Neuronal stem cell (in vitro differentiated cells): ENCODE measurements at regions not wholly inside any gene's neighbourhood (a gene's known extent, or its start where the extent isn't known, plus 50 kb on each side); places are given as distances from the start of the nearest gene placed in this dataset.

ENCODE experiments used
- DNase-seq: peaks from one replicate; pipeline ENCODE4 v3.0.0-alpha.2; 2013; ENCODE audit warnings: low spot score
- H2AFZ ChIP-seq: one replicate; pipeline ENCODE4 v1.6.1; 2013; ENCODE audit warnings: mild to moderate bottlenecking, low read length, inconsistent platforms
- H2AK5ac ChIP-seq: 2 replicates; pipeline ENCODE4 v1.6.1; 2013; ENCODE audit warnings: low read depth, mild to moderate bottlenecking, inconsistent platforms, low read length, moderate library complexity, mixed read lengths
- H2BK120ac ChIP-seq: 2 replicates; pipeline ENCODE4 v1.6.1; 2013; ENCODE audit warnings: low read depth, mild to moderate bottlenecking, inconsistent platforms, low read length, moderate library complexity, mixed read lengths
- H2BK12ac ChIP-seq: one replicate; pipeline ENCODE4 v1.6.1; 2013; ENCODE audit warnings: low read length, inconsistent platforms
- H2BK15ac ChIP-seq: 2 replicates; pipeline ENCODE4 v1.6.1; 2013; ENCODE audit warnings: mild to moderate bottlenecking, low read length, inconsistent platforms, mixed read lengths
- H2BK5ac ChIP-seq: one replicate; pipeline ENCODE4 v1.6.1; 2013; ENCODE audit warnings: inconsistent platforms, mild to moderate bottlenecking, low read length, moderate library complexity
- H3K14ac ChIP-seq: one replicate; pipeline ENCODE4 v1.6.1; 2013; ENCODE audit warnings: low read length, inconsistent platforms
- H3K18ac ChIP-seq: 2 replicates; pipeline ENCODE4 v1.6.1; 2013; ENCODE audit warnings: low read length, inconsistent platforms
- H3K23ac ChIP-seq: 2 replicates; pipeline ENCODE4 v1.6.1; 2013; ENCODE audit warnings: low read depth, mild to moderate bottlenecking, mixed read lengths, low read length, inconsistent platforms; ENCODE audit not compliant: poor library complexity
- H3K27ac ChIP-seq: replicated peaks from 3 replicates; pipeline ENCODE4 v1.5.1; 2013; ENCODE audit warnings: low read length, inconsistent platforms
- H3K27me3 ChIP-seq, 3 experiments: 2 replicates each; pipeline ENCODE4 v1.6.1; 2013; ENCODE audit warnings: low read length in 3 of 3, mild to moderate bottlenecking in 2 of 3, inconsistent platforms in 1 of 3, low read depth in 1 of 3, mixed read lengths in 1 of 3, moderate library complexity in 1 of 3; ENCODE audit not compliant: control insufficient read depth in 3 of 3, insufficient read depth in 3 of 3
- H3K36me3 ChIP-seq, 2 donors: replicated peaks in 1 of 2; 2 replicates each; pipeline ENCODE4 v1.6.1; 2013; ENCODE audit warnings: low read length in 2 of 2; ENCODE audit not compliant: control insufficient read depth in 2 of 2, insufficient read depth in 2 of 2
- H3K4ac ChIP-seq: 2 replicates; pipeline ENCODE4 v1.6.1; 2013; ENCODE audit warnings: inconsistent platforms, mild to moderate bottlenecking, low read length, moderate library complexity
- H3K4me1 ChIP-seq, 2 donors: 1 replicate in 1 of 2; 2 replicates in 1 of 2; pipeline ENCODE4 v1.6.1; 2013; ENCODE audit warnings: low read length in 2 of 2, low read depth in 1 of 2; ENCODE audit not compliant: control insufficient read depth in 2 of 2, insufficient read depth in 1 of 2
- H3K4me2 ChIP-seq: one replicate; pipeline ENCODE4 v1.6.1; 2013; ENCODE audit warnings: mild to moderate bottlenecking, low read length, inconsistent platforms; ENCODE audit not compliant: insufficient read depth, poor library complexity, severe bottlenecking
- H3K4me3 ChIP-seq, 2 donors: 2 replicates each; pipeline ENCODE4 v1.5.1; 2013; ENCODE audit warnings: low read length in 2 of 2, mild to moderate bottlenecking in 2 of 2, inconsistent platforms in 1 of 2, moderate library complexity in 1 of 2
- H3K79me1 ChIP-seq: one replicate; pipeline ENCODE4 v1.6.1; 2013; ENCODE audit warnings: low read depth, mild to moderate bottlenecking, inconsistent platforms, low read length, moderate library complexity
- H3K9ac ChIP-seq: one replicate; pipeline ENCODE4 v1.6.1; 2013; ENCODE audit warnings: mild to moderate bottlenecking, low read depth, low read length, inconsistent platforms; ENCODE audit not compliant: poor library complexity
- H3K9me3 ChIP-seq, 2 donors: replicated peaks in 1 of 2; 2 replicates each; pipeline versions ENCODE3 to v1.6.1; 2013; ENCODE audit warnings: low read length in 2 of 2, mild to moderate bottlenecking in 2 of 2, inconsistent platforms in 1 of 2, low read depth in 1 of 2, mixed read lengths in 1 of 2, moderate library complexity in 1 of 2; ENCODE audit not compliant: control insufficient read depth in 2 of 2, insufficient read depth in 1 of 2
- H4K8ac ChIP-seq: one replicate; pipeline ENCODE4 v1.6.1; 2013; ENCODE audit warnings: low read depth, mild to moderate bottlenecking, inconsistent platforms, low read length, moderate library complexity
- H4K91ac ChIP-seq: one replicate; pipeline ENCODE4 v1.6.1; 2013; ENCODE audit warnings: low read length, low read depth, mild to moderate bottlenecking, inconsistent platforms; ENCODE audit not compliant: poor library complexity
- WGBS, 2 donors: extraction: QIAGEN DNeasy Blood & Tissue Kit; methylation state at CpG; one replicate each; pipeline ENCODE4 v1.1.7; 2013; ENCODE audit warnings: missing lambda C conversion rate in 2 of 2, mixed read lengths in 1 of 2; ENCODE audit not compliant: insufficient read length in 2 of 2, insufficient replicate concordance in 1 of 2; ENCODE audit errors: extremely low coverage in 2 of 2; 5-methylcytosine and 5-hydroxymethylcytosine counted together

DNA sequence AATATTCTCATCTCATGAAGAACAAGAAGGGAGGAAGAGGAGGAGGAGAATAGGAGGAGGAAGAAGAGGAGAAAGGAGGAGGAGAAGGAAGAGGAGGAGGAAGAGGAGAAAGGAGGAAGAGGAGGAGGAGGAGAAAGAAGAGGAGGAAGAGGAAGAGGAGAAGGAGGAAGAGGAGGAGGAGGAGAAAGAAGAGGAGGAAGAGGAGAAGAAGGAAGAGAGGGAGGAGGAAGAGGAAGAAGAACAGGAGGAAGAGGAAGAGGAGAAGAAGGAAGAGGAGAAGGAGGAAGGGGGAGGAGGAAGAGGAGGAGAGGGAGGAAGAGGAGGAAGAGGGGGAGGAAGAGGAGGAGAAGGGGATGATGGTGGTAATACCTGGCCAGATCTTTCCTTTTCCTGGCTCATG, 70.0 kb upstream of the PTPRM start:
- H2BK5ac ChIP-seq: no peak overlapping the region
- DNase-seq: no peak
- no peak overlapping the region for H2AFZ ChIP-seq
- H2BK12ac ChIP-seq: no peak overlapping the region
- no peak overlapping the region for H3K9ac ChIP-seq
- H2AK5ac ChIP-seq: no peak overlapping the region
- no peak overlapping the region for H3K4me2 ChIP-seq
- H4K8ac ChIP-seq: no peak overlapping the region
- H3K4me1 ChIP-seq: peaks cover 0 to under 1% of the 10 kb centered on the region in 2 donors
- H3K18ac ChIP-seq: no peak overlapping the region
- H3K9me3 ChIP-seq: no peaks in the 10 kb centered on the region
- H2BK120ac ChIP-seq: no peak overlapping the region
- H4K91ac ChIP-seq: no peak overlapping the region
- no peak overlapping the region for H3K4ac ChIP-seq
- H3K36me3 ChIP-seq: no peaks in the 10 kb centered on the region
- no peak overlapping the region for H3K4me3 ChIP-seq
- H2BK15ac ChIP-seq: no peak overlapping the region
- no peak overlapping the region for H3K14ac ChIP-seq
- no peak overlapping the region for H3K23ac ChIP-seq
- H3K27me3 ChIP-seq: no peaks in the 10 kb centered on the region
- H3K27ac ChIP-seq: no peak overlapping the region
- no peaks in the 10 kb centered on the region for H3K79me1 ChIP-seq

DNA sequence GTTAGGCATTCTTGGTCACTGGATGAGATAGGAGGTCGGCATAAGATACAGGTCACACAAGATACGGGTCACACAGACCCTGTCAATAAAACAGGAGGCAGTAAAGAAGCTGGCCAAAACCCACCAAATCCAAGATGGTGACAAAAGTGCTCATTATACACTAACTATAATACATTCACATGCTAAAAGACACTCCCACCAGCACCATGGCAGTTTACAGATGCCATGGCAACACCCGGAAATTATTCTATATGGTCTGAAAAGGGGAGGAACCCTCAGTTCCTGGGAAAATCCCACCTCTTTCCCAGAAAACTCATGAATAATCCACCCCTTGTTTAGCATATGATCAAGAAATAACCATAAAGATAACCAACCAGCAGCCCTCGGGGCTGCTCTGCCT, 56.0 kb upstream of the PTPRM start:
- no peaks in the 10 kb centered on the region for H3K79me1 ChIP-seq
- H3K4me3 ChIP-seq: no peak overlapping the region
- no peak overlapping the region for H2BK120ac ChIP-seq
- peak overlapping the region; percentile 14 for H2AFZ ChIP-seq
- no peak overlapping the region for H3K23ac ChIP-seq
- H3K18ac ChIP-seq: no peak overlapping the region
- H3K4me2 ChIP-seq: no peak overlapping the region
- H2BK5ac ChIP-seq: no peak overlapping the region
- H3K9me3 ChIP-seq: no peaks in the 10 kb centered on the region
- H2BK15ac ChIP-seq: no peak overlapping the region
- no peak overlapping the region for H4K8ac ChIP-seq
- peaks cover 8 to 11% of the 10 kb centered on the region in 2 donors for H3K4me1 ChIP-seq
- no peak overlapping the region for H3K14ac ChIP-seq
- no CpG with 5 or more reads among the region's 4 CpGs for WGBS, 2 donors
- H3K4ac ChIP-seq: no peak overlapping the region
- H2BK12ac ChIP-seq: no peak overlapping the region
- H3K9ac ChIP-seq: no peak overlapping the region
- no peak overlapping the region for H3K27ac ChIP-seq
- H3K27me3 ChIP-seq: no peaks in the 10 kb centered on the region
- H2AK5ac ChIP-seq: no peak overlapping the region
- no peak for DNase-seq
- no peak overlapping the region for H4K91ac ChIP-seq
- no peaks in the 10 kb centered on the region for H3K36me3 ChIP-seq

DNA sequence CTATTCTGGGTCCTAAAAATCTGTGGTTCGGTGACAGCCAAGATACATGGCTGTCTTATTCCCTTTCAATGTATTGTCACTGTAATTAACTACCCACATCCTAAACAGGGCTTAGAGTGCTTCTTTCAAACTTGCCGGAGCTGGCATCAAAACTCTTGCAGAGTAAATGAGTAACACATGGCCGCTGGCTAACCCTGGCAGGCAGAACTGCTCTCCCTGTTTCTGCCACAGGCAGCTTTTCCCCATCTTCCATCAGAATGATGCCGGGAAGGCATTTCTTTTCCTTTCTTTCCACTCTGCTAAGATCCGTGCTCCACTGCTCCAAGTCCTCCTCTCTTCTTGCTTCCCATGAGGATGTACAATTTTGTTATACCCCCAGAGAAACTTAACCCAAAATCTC, 54.8 kb upstream of the PTPRM start:
- Histone ChIP-seq H2BK12ac (no peak overlapping the region), H2AK5ac (no peak overlapping the region)

DNA sequence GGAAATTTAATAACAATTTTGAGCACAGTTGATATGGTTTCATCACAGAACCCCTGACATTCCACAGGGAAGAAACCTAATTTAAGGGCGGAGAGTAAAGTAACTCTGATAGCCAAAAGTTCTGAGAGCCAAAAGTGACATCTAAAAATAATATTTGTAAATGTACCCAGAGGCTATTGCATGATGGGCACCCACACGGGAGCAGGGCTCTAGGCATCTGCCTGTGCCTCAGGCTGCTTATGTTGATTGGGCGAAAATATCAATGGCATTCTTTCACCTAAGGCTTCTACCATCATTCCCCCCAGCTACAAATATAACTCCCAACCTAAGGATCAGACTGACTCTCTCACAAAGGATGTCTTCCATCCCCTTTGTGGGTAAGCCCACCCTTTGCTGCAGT, 54.1 kb upstream of the PTPRM start:
- no peak overlapping the region for H3K14ac ChIP-seq

More for the DNA sequence above, 54.8 kb upstream of the PTPRM start:
- Histone ChIP-seq H3K18ac (peak overlapping the region; percentile 53), H3K27me3 (no peaks in the 10 kb centered on the region), H4K8ac (no peak overlapping the region), H3K9me3 (no peaks in the 10 kb centered on the region), H2BK120ac (no peak overlapping the region), H3K23ac (no peak overlapping the region), H2AFZ (peak overlapping the region; percentile 42), H4K91ac (no peak overlapping the region), H2BK5ac (no peak overlapping the region), H3K36me3 (no peaks in the 10 kb centered on the region), H3K79me1 (no peaks in the 10 kb centered on the region), H3K4me1 (peaks cover 8 to 12% of the 10 kb centered on the region in 2 donors), H3K9ac (no peak overlapping the region), H3K4me2 (no peak overlapping the region), H3K4me3 (no peak overlapping the region), H3K14ac (no peak overlapping the region), H3K27ac (no peak overlapping the region), H3K4ac (no peak overlapping the region), H2BK15ac (no peak overlapping the region)
- DNase-seq: no peak
- WGBS, 2 donors: no CpG with 5 or more reads among the region's 5 CpGs

More for the DNA sequence above, 54.1 kb upstream of the PTPRM start:
- Histone ChIP-seq H3K23ac (no peak overlapping the region), H2BK5ac (no peak overlapping the region), H3K27ac (no peak overlapping the region), H2BK120ac (no peak overlapping the region), H3K9ac (no peak overlapping the region), H3K4me3 (no peak overlapping the region), H3K4me1 (peaks cover 8 to 12% of the 10 kb centered on the region in 2 donors), H3K4ac (no peak overlapping the region), H3K18ac (no peak overlapping the region), H3K79me1 (no peaks in the 10 kb centered on the region), H2AFZ (no peak overlapping the region), H2BK12ac (no peak overlapping the region), H3K9me3 (no peaks in the 10 kb centered on the region), H2BK15ac (no peak overlapping the region), H3K27me3 (no peaks in the 10 kb centered on the region), H4K8ac (no peak overlapping the region), H2AK5ac (no peak overlapping the region), H4K91ac (no peak overlapping the region), H3K36me3 (no peaks in the 10 kb centered on the region), H3K4me2 (no peak overlapping the region)
- DNase-seq: no peak
- no CpG with 5 or more reads among the region's 3 CpGs for WGBS, 2 donors
